Activated B cell treated with CpG ODN at 0.5 μM for 24 hours (primary cell): ENCODE measurements at regions not wholly inside any gene's neighbourhood (a gene's known extent, or its start where the extent isn't known, plus 50 kb on each side); places are given as distances from the start of the nearest gene placed in this dataset.

Experiments used
- ATAC-seq: fragments of 200-7000 bp; cut with Tn5 transposase; one replicate; pipeline ENCODE4 v1.10.0; 2021; ENCODE audit warnings: low read depth, mild to moderate bottlenecking, moderate library complexity
- CTCF ChIA-PET: fragments of 350-600 bp; sonication (Branson Sonifier 250); formaldehyde crosslinking; loops from one replicate; lab custom pipeline; 2021; ENCODE audit warnings: antibody characterized with exemption; lab: Charles Lee
- POLR2A ChIA-PET: fragments of 350-600 bp; sonication (Branson Sonifier 250); formaldehyde crosslinking; loops from one replicate; lab custom pipeline; 2021; ENCODE audit warnings: antibody characterized with exemption; lab: Charles Lee
- DNase-seq: peaks from one replicate; pipeline ENCODE4 v3.0.0; 2022
- H3K27ac Mint-ChIP-seq: one replicate; pipeline ENCODE4 v1.8.0; 2020; ENCODE audit warnings: mixed read lengths
- H3K27me3 Mint-ChIP-seq: one replicate; pipeline ENCODE4 v1.8.0; 2021; ENCODE audit warnings: mixed read lengths
- H3K36me3 Mint-ChIP-seq: one replicate; pipeline ENCODE4 v1.8.0; 2021; ENCODE audit warnings: low read depth, mixed read lengths
- H3K4me1 Mint-ChIP-seq: one replicate; pipeline ENCODE4 v1.8.0; 2021; ENCODE audit warnings: mixed read lengths
- H3K4me3 Mint-ChIP-seq: one replicate; pipeline ENCODE4 v1.8.0; 2020; ENCODE audit warnings: mild to moderate bottlenecking, mixed read lengths
- H3K9me3 Mint-ChIP-seq: one replicate; pipeline ENCODE4 v1.8.0; 2020; ENCODE audit warnings: mixed read lengths
- intact Hi-C: fragments of 100-400 bp; cut with micrococcal nuclease; formaldehyde crosslinking; loops from one replicate; pipeline ENCODE4 v1.15.1; 2024
- TF ChIP-seq, protein P1 (sequence below): fragments of 200-600 bp; IDR thresholded peaks from one replicate; pipeline ENCODE4 v1.8.0; 2022; ENCODE audit warnings: antibody characterized with exemption, mild to moderate bottlenecking

GRCh38 chr2:150028322-150028721, 440.7 kb upstream of the MMADHC start:
- CTCF ChIA-PET, result no interaction called here
- POLR2A ChIA-PET, result no interaction called here

DNA sequence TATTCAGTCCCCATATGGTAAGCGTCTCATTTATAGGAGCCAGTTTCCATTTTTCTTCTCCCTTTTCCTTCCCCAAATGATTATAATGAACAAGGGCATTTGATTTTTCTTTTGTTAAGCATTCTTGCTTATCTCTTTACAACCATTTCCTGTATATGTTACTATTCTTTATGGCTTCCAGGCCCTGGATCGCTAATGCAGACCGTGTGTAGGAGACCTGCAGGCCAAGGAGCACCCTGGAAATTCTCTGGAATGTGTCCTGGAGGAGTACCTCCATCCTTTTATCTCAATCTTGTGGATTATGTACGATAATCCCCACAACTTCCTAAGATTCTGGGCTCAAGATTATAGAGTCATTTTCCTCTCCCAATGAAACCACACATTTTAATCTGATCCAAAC, 439.6 kb upstream of the MMADHC start:
- Mint-ChIP-seq H3K4me1 (no peaks in the 10 kb centered on the region), H3K36me3 (no peaks in the 10 kb centered on the region), H3K9me3 (no peaks in the 10 kb centered on the region), H3K27ac (no peak overlapping the region), H3K27me3 (no peaks in the 10 kb centered on the region), H3K4me3 (no peak overlapping the region)
- TF ChIP-seq, protein P1, sequence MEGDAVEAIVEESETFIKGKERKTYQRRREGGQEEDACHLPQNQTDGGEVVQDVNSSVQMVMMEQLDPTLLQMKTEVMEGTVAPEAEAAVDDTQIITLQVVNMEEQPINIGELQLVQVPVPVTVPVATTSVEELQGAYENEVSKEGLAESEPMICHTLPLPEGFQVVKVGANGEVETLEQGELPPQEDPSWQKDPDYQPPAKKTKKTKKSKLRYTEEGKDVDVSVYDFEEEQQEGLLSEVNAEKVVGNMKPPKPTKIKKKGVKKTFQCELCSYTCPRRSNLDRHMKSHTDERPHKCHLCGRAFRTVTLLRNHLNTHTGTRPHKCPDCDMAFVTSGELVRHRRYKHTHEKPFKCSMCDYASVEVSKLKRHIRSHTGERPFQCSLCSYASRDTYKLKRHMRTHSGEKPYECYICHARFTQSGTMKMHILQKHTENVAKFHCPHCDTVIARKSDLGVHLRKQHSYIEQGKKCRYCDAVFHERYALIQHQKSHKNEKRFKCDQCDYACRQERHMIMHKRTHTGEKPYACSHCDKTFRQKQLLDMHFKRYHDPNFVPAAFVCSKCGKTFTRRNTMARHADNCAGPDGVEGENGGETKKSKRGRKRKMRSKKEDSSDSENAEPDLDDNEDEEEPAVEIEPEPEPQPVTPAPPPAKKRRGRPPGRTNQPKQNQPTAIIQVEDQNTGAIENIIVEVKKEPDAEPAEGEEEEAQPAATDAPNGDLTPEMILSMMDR, result no peak
- POLR2A ChIA-PET, result no interaction called here
- ATAC-seq (no peak), DNase-seq (no peak)
- CTCF ChIA-PET, result no interaction called here
- intact Hi-C loops, result no loop called here

More at GRCh38 chr2:150028322-150028721, 440.7 kb upstream of the MMADHC start:
- DNase-seq (no peak), ATAC-seq (no peak)
- Mint-ChIP-seq H3K4me3 (no peak overlapping the region), H3K4me1 (no peaks in the 10 kb centered on the region), H3K36me3 (no peaks in the 10 kb centered on the region), H3K27ac (no peak overlapping the region), H3K27me3 (no peaks in the 10 kb centered on the region), H3K9me3 (no peaks in the 10 kb centered on the region)
- TF ChIP-seq, protein P1, result no peak
- intact Hi-C loops, result no loop called here

DNA sequence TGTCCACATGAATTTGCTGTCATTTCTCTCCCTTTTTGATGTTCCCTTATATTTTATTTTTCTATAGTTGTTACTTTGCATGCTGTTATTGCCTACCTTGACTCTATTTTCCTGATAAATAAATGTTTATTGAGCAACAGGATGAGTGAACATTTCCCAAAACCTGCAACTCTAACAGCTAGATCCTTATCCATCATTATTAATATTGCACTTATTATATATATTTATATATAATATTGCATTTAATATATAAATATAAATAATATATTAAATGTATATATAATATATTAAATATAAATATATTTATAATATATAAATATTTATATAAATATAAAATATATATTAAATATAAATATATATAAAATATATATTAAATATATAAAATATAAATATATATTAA, 436.1 kb upstream of the MMADHC start:
- ChIA-PET POLR2A (no interaction called here), CTCF (no interaction called here)
- Mint-ChIP-seq H3K9me3 (no peaks in the 10 kb centered on the region), H3K36me3 (no peaks in the 10 kb centered on the region), H3K27me3 (no peaks in the 10 kb centered on the region), H3K4me1 (no peaks in the 10 kb centered on the region), H3K4me3 (no peak overlapping the region), H3K27ac (no peak overlapping the region)
- ATAC-seq, result no peak
- TF ChIP-seq, protein P1, result no peak
- no peak for DNase-seq
- intact Hi-C loops, result no loop called here

DNA sequence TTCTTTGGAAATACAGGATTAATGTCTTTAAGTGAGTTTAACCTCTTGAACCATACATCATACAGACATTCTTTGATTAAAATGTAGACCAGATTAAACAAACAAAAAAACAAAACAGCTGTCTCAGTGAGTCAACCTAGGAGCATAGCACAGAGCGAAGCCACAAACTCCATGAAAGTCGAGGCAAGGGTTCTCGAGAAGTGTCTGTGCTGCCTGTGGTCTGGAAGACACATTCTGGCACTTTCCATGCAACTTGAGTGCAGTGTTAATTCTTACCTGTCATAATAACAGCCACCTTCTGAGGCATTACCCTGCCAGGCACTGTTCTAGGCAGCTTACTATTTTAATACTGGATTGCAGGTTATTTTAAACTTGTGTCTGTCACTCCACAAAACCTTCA, 435.5 kb upstream of the MMADHC start:
- no peak for DNase-seq
- Mint-ChIP-seq H3K9me3 (no peaks in the 10 kb centered on the region), H3K4me1 (no peaks in the 10 kb centered on the region), H3K27me3 (no peaks in the 10 kb centered on the region), H3K27ac (no peak overlapping the region), H3K36me3 (no peaks in the 10 kb centered on the region), H3K4me3 (no peak overlapping the region)
- TF ChIP-seq, protein P1, result no peak
- ATAC-seq, result no peak
- intact Hi-C loops, result no loop called here
- CTCF ChIA-PET, result no interaction called here
- POLR2A ChIA-PET, result no interaction called here

DNA sequence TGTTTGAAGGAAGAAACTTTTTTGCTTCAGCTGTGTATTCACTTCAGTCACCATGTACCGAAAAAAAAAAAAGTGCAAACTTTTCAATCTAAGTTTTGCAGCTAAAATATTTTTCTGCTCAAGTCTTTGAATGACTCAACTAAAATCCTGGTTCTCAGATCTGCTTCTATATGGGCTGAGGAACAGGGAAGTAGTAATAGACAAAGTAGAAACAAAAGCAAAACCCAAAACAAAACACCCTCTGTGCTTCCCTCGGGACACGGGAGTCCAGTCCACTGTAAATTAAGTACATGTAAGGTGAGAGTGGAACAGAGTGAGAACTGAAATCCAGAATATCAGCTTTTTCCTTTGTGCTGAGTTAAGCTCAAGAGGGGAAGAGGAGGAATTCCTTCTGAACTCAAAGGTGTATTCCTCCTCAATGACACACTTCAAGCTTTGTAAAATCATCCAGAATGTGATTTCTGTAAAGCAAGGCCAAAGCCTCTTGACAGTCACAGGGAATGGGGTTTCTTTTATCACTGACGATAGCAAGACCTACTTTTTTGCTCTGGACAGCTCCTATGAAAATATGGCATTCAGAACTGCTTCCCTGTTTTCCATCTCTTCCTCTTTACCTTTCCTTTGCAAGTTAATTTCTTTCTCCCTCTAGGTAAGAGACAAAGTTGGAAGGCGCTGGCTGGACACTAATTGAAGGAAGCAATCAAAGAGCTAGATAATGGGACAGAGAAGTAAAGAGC, 433.5 kb upstream of the MMADHC start:
- no peak overlapping the region for H3K27ac Mint-ChIP-seq
- POLR2A ChIA-PET, result no interaction called here
- no peak for DNase-seq
- H3K4me3 Mint-ChIP-seq, result no peak overlapping the region
- no peaks in the 10 kb centered on the region for H3K4me1 Mint-ChIP-seq
- TF ChIP-seq, protein P1, result no peak
- no peak for ATAC-seq
- no peaks in the 10 kb centered on the region for H3K9me3 Mint-ChIP-seq
- no peaks in the 10 kb centered on the region for H3K27me3 Mint-ChIP-seq
- H3K36me3 Mint-ChIP-seq, result no peaks in the 10 kb centered on the region
- CTCF ChIA-PET, result no interaction called here
- intact Hi-C loops, result no loop called here
